Stimulated activated naive CD8-positive, alpha-beta T cell treated with anti-CD3 and anti-CD28 coated beads, Interleukin-15, amount 100 ng/mL, for 72 hours (primary cell): ENCODE measurements at regions not wholly inside any gene's neighbourhood (a gene's known extent, or its start where the extent isn't known, plus 50 kb on each side); places are given as distances from the start of the nearest gene placed in this dataset.

Experiments used
- ATAC-seq: fragments of 150-1000 bp; cut with Tn5 transposase; 2 replicates; pipeline ENCODE4 v1.10.0; 2021; ENCODE audit warnings: mild to moderate bottlenecking, moderate library complexity
- DNase-seq, 2 donors: peaks; one replicate each; pipeline ENCODE4 v3.0.0; 2021 to 2022
- H3K27ac Mint-ChIP-seq, 2 donors: one replicate each; pipeline ENCODE4 v1.8.0; 2022; ENCODE audit warnings: mild to moderate bottlenecking in 2 of 2, mixed read lengths in 2 of 2, moderate library complexity in 2 of 2
- H3K27me3 Mint-ChIP-seq: one replicate; pipeline ENCODE4 v1.8.0; 2022; ENCODE audit warnings: mixed read lengths
- H3K4me1 Mint-ChIP-seq: one replicate; pipeline ENCODE4 v1.8.0; 2022; ENCODE audit warnings: mild to moderate bottlenecking, mixed read lengths
- H3K4me3 Mint-ChIP-seq, 2 donors: one replicate each; pipeline ENCODE4 v1.8.0; 2022; ENCODE audit warnings: mild to moderate bottlenecking in 2 of 2, mixed read lengths in 2 of 2, moderate library complexity in 1 of 2
- H3K9me3 Mint-ChIP-seq, 2 donors: one replicate each; pipeline ENCODE4 v1.8.0; 2022; ENCODE audit warnings: mixed read lengths in 2 of 2

DNA sequence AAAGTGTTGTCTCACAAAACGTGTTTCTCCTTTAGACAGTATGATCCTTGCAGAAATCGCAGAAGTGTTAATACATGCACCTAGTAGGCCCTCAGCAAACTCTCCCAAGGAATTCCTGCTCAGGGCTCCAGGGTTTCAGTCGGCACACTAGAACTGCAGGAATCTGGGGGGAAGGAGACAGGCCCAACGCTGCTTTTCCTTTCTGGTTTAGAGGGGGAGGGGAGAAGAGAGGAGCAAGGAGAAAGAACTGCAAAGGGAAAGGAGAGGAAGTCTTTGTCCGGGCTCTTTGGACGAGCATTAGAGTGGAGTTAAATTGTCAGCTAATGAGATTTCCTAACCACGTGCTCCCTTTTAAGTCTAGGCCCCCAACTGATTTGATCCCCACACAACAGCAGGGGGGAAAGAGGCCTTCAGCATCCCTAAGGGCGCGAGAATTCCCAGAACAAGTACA lies 103.7 kb upstream of the SOD1 start:
- no peak overlapping the region for H3K27ac Mint-ChIP-seq
- peaks cover 60% of the 10 kb centered on the region for H3K4me1 Mint-ChIP-seq
- H3K9me3 Mint-ChIP-seq, result no peaks in the 10 kb centered on the region
- H3K4me3 Mint-ChIP-seq, result no peak overlapping the region
- DNase-seq (no peak), ATAC-seq (no peak)
- peaks cover 38% of the 10 kb centered on the region for H3K27me3 Mint-ChIP-seq

- H3K27me3 Mint-ChIP-seq, result peaks cover 44% of the 10 kb centered on the region
- H3K4me3 Mint-ChIP-seq, result peak overlapping the region; percentile 51 to 52
- DNase-seq (peak; percentile 32 to 51), ATAC-seq (peak; percentile 32)
- peak overlapping the region in 1 of 2 donors; percentile 54 for H3K27ac Mint-ChIP-seq
- H3K9me3 Mint-ChIP-seq, result no peaks in the 10 kb centered on the region
- H3K4me1 Mint-ChIP-seq, result peaks cover 51% of the 10 kb centered on the region
Observed at GRCh38 chr21:31554511-31555022, 104.9 kb upstream of the SOD1 start.

- peaks cover 51% of the 10 kb centered on the region for H3K4me1 Mint-ChIP-seq
- H3K27me3 Mint-ChIP-seq, result peaks cover 44% of the 10 kb centered on the region
- H3K27ac Mint-ChIP-seq, result no peak overlapping the region
- ATAC-seq (no peak), DNase-seq (no peak)
- H3K4me3 Mint-ChIP-seq, result peak overlapping the region; percentile 51 to 52
- no peaks in the 10 kb centered on the region for H3K9me3 Mint-ChIP-seq
Observed at GRCh38 chr21:31553926-31554325, 105.6 kb upstream of the SOD1 start.

- no peaks in the 10 kb centered on the region for H3K9me3 Mint-ChIP-seq
- no peak overlapping the region for H3K4me3 Mint-ChIP-seq
- no peak overlapping the region for H3K27ac Mint-ChIP-seq
- peaks cover 51% of the 10 kb centered on the region for H3K4me1 Mint-ChIP-seq
- no peak for ATAC-seq
- H3K27me3 Mint-ChIP-seq, result peaks cover 44% of the 10 kb centered on the region
- no peak for DNase-seq
Observed at GRCh38 chr21:31553461-31553860, 106.0 kb upstream of the SOD1 start.

DNA sequence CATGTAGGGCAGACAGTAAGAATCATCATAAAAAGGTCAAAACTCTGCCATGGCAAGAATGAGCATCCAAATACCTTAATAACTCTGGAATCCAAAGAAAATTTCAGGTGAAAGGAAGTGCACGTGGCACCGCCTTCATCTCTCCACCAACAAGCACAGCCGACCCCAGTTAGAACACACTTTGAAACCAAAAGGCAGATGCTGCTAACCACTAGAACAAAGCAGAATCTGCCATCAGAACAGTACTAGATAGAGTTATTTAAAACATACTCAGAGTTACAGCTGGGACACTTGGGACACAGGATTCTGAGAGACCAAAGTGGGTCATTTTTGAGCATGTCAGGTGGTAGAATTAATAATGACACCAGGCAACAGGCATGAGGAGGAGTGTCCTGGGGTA lies 106.7 kb upstream of the SOD1 start:
- Mint-ChIP-seq H3K27ac (no peak overlapping the region), H3K4me3 (no peak overlapping the region), H3K9me3 (no peaks in the 10 kb centered on the region), H3K27me3 (peaks cover 44% of the 10 kb centered on the region), H3K4me1 (peaks cover 51% of the 10 kb centered on the region)
- ATAC-seq (no peak), DNase-seq (no peak)

DNA sequence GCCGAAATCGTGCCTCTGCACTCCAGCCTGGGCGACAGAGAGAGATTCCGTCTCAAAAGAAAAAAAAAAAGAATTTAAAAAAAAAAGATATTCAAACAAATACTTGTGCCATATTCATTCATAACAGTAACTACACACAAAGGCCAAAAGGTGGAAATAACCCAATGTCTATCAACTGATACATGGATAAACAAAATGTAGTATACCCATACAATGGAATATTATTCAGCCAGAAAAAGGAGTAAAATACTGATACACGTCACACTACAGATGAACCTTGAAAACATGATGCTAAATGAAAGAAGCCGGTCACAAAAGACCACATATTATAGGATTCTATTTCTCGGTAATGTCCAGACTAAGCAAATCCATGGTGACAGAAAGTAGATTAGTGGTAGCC lies 109.4 kb upstream of the SOD1 start:
- H3K4me1 Mint-ChIP-seq, result peaks cover 28% of the 10 kb centered on the region
- no peak overlapping the region for H3K27ac Mint-ChIP-seq
- ATAC-seq (no peak), DNase-seq (no peak)
- H3K4me3 Mint-ChIP-seq, result no peak overlapping the region
- no peaks in the 10 kb centered on the region for H3K9me3 Mint-ChIP-seq
- H3K27me3 Mint-ChIP-seq, result peaks cover 17% of the 10 kb centered on the region

- Mint-ChIP-seq H3K27ac (peak overlapping the region in 1 of 2 donors; percentile 44), H3K4me3 (no peak overlapping the region), H3K27me3 (peaks cover 12% of the 10 kb centered on the region), H3K4me1 (peaks cover 15% of the 10 kb centered on the region), H3K9me3 (no peaks in the 10 kb centered on the region)
- DNase-seq (no peak), ATAC-seq (peak; percentile 45)
Observed at GRCh38 chr21:31548688-31549087, 110.8 kb upstream of the SOD1 start.

- no peaks in the 10 kb centered on the region for H3K4me1 Mint-ChIP-seq
- no peak overlapping the region for H3K27ac Mint-ChIP-seq
- no peak for DNase-seq
- peaks cover 12% of the 10 kb centered on the region for H3K27me3 Mint-ChIP-seq
- no peak for ATAC-seq
- no peak overlapping the region for H3K4me3 Mint-ChIP-seq
- H3K9me3 Mint-ChIP-seq, result no peaks in the 10 kb centered on the region
Observed at GRCh38 chr21:31546443-31547170, 112.9 kb upstream of the SOD1 start.

GRCh38 chr21:31545036-31545435 lies 114.5 kb upstream of the SOD1 start:
- Mint-ChIP-seq H3K4me1 (no peaks in the 10 kb centered on the region), H3K9me3 (no peaks in the 10 kb centered on the region), H3K27me3 (no peaks in the 10 kb centered on the region), H3K4me3 (no peak overlapping the region), H3K27ac (no peak overlapping the region)
- ATAC-seq (no peak), DNase-seq (no peak)

DNA sequence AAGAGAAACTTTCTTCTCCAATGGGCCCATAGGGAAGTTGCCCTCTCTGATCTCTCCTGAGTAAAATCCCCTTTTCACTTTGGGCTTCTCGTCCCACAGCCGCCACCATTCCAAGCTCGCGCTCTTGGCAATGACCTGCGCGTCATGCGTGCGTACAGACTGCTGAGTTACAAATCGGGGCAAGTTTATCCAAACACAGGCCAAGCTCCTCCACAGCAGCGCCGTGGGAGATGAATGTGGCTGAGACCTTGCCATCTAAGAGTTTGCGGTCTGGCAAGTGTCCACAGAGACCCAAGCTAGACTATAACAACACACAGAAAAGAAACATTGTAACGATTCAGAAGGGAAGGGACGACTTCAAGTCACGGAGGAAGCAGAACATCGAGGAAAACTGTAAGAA lies 116.3 kb upstream of the SOD1 start:
- Mint-ChIP-seq H3K9me3 (no peaks in the 10 kb centered on the region), H3K27ac (no peak overlapping the region), H3K27me3 (no peaks in the 10 kb centered on the region), H3K4me1 (no peaks in the 10 kb centered on the region), H3K4me3 (no peak overlapping the region)
- DNase-seq (no peak), ATAC-seq (no peak)

DNA sequence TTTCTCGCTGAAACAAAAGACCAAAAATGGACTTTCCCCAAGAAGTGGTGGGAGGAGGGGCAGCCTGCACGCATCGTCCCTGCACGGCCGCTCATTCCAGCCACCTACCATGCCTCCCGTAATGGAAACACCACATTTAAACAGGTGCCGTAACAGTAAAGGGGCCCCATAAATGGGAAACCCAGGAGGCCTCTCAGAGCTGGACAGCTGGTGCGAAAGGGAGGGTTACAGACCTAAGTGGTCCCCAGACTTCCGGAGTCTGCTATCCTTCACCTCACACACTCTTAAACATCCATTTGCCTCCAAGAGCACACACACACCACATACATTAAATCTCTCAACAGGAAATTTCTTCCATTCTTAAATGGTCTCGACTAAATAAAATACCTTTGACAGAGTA lies 120.7 kb upstream of the SOD1 start:
- H3K27me3 Mint-ChIP-seq, result no peaks in the 10 kb centered on the region
- no peaks in the 10 kb centered on the region for H3K9me3 Mint-ChIP-seq
- no peak overlapping the region for H3K27ac Mint-ChIP-seq
- H3K4me3 Mint-ChIP-seq, result no peak overlapping the region
- no peak for DNase-seq
- ATAC-seq, result no peak
- H3K4me1 Mint-ChIP-seq, result no peaks in the 10 kb centered on the region

- no peak overlapping the region for H3K27ac Mint-ChIP-seq
- H3K9me3 Mint-ChIP-seq, result no peaks in the 10 kb centered on the region
- DNase-seq, result no peak
- no peak overlapping the region for H3K4me3 Mint-ChIP-seq
- no peaks in the 10 kb centered on the region for H3K27me3 Mint-ChIP-seq
- no peaks in the 10 kb centered on the region for H3K4me1 Mint-ChIP-seq
- no peak for ATAC-seq
Observed at GRCh38 chr21:31537872-31538576, 121.5 kb upstream of the SOD1 start.

DNA sequence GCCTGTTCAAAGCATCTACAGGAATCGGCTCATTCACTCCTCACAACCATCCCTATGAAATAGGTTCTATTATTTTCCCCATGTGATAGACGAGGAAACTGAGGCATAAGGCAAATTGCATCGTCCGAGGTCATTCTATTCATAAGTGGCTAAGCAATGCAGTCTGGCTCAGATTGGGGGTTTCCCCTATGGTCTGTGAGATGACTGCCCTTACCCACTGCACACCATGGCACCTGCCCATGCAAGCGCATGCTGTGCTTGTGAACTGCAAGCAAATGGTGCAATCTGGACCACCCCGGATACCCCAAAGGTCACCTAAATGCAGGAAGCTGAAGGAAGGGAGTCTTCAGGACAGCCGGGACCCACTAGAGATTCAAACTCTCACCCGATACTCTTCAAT lies 123.4 kb upstream of the SOD1 start:
- H3K4me1 Mint-ChIP-seq, result no peaks in the 10 kb centered on the region
- no peak overlapping the region for H3K4me3 Mint-ChIP-seq

GRCh38 chr21:31531967-31532366 lies 127.5 kb upstream of the SOD1 start:
- H3K9me3 Mint-ChIP-seq, result no peaks in the 10 kb centered on the region
- DNase-seq (no peak), ATAC-seq (no peak)
- no peaks in the 10 kb centered on the region for H3K27me3 Mint-ChIP-seq
- H3K4me3 Mint-ChIP-seq, result no peak overlapping the region
- H3K27ac Mint-ChIP-seq, result no peak overlapping the region
- no peaks in the 10 kb centered on the region for H3K4me1 Mint-ChIP-seq

More for the DNA sequence above, 123.4 kb upstream of the SOD1 start:
- no peak for DNase-seq
- Mint-ChIP-seq H3K27me3 (no peaks in the 10 kb centered on the region), H3K27ac (no peak overlapping the region), H3K9me3 (no peaks in the 10 kb centered on the region)
- ATAC-seq, result no peak

- Mint-ChIP-seq H3K27me3 (no peaks in the 10 kb centered on the region), H3K9me3 (no peaks in the 10 kb centered on the region), H3K4me3 (no peak overlapping the region), H3K4me1 (no peaks in the 10 kb centered on the region), H3K27ac (no peak overlapping the region)
- no peak for ATAC-seq
- DNase-seq, result no peak
Observed at GRCh38 chr21:31530897-31531705, 128.4 kb upstream of the SOD1 start.

GRCh38 chr21:31530364-31530763 lies 129.1 kb upstream of the SOD1 start:
- DNase-seq (no peak), ATAC-seq (no peak)
- no peaks in the 10 kb centered on the region for H3K4me1 Mint-ChIP-seq
- H3K27ac Mint-ChIP-seq, result no peak overlapping the region
- no peaks in the 10 kb centered on the region for H3K27me3 Mint-ChIP-seq
- H3K9me3 Mint-ChIP-seq, result no peaks in the 10 kb centered on the region
- H3K4me3 Mint-ChIP-seq, result no peak overlapping the region
